Stimulated activated CD4-positive, alpha-beta T cell treated with anti-CD3 and anti-CD28 coated beads, TNF-alpha, amount 100 ng/mL, for 4 hours (primary cell): ENCODE measurements at regions not wholly inside any gene's neighbourhood (a gene's known extent, or its start where the extent isn't known, plus 50 kb on each side); places are given as distances from the start of the nearest gene placed in this dataset.

Source experiments
- DNase-seq, 3 experiments: peaks; one replicate each; pipeline ENCODE4 v3.0.0-alpha.2; 2020; ENCODE audit warnings: low read depth in 3 of 3

- no peak for DNase-seq
Observed at GRCh38 chr18:40452599-40452998, 1502.4 kb upstream of the PIK3C3 start.

- DNase-seq = no peak
Observed at GRCh38 chr18:40450751-40451150, 1504.3 kb upstream of the PIK3C3 start.

GRCh38 chr18:40447820-40448219, 1507.2 kb upstream of the PIK3C3 start:
- DNase-seq = no peak

GRCh38 chr18:40440088-40440487, 1514.9 kb upstream of the PIK3C3 start:
- DNase-seq = no peak

- DNase-seq = no peak
Observed at GRCh38 chr18:40437517-40437916, 1517.5 kb upstream of the PIK3C3 start.

- DNase-seq = no peak
Observed at GRCh38 chr18:40431071-40431985, 1523.7 kb upstream of the PIK3C3 start.

GRCh38 chr18:40423291-40423690, 1531.7 kb upstream of the PIK3C3 start:
- no peak for DNase-seq

- no peak for DNase-seq
Observed at GRCh38 chr18:40420675-40421074, 1534.4 kb upstream of the PIK3C3 start.

- no peak for DNase-seq
Observed at GRCh38 chr18:40417501-40417900, 1537.5 kb upstream of the PIK3C3 start.

- DNase-seq = no peak
Observed at GRCh38 chr18:40415821-40416220, 1539.2 kb upstream of the PIK3C3 start.

- no peak for DNase-seq
Observed at GRCh38 chr18:40415176-40415791, 1539.8 kb upstream of the PIK3C3 start.

- no peak for DNase-seq
Observed at GRCh38 chr18:40414155-40414754, 1540.8 kb upstream of the PIK3C3 start.

- no peak for DNase-seq
Observed at GRCh38 chr18:40413160-40413559, 1541.9 kb upstream of the PIK3C3 start.

- DNase-seq = no peak
Observed at GRCh38 chr18:40412410-40412809, 1542.6 kb upstream of the PIK3C3 start.

- no peak for DNase-seq
Observed at GRCh38 chr18:40407909-40408308, 1547.1 kb upstream of the PIK3C3 start.

- DNase-seq = no peak
Observed at GRCh38 chr18:40404284-40404683, 1550.8 kb upstream of the PIK3C3 start.

GRCh38 chr18:40402052-40402451, 1553.0 kb upstream of the PIK3C3 start:
- DNase-seq = no peak

GRCh38 chr18:40388121-40388520, 1566.9 kb upstream of the PIK3C3 start:
- no peak for DNase-seq

GRCh38 chr18:40387130-40387787, 1567.8 kb upstream of the PIK3C3 start:
- DNase-seq = no peak

- DNase-seq = no peak
Observed at GRCh38 chr18:40382197-40382596, 1572.8 kb upstream of the PIK3C3 start.

- DNase-seq = no peak
Observed at GRCh38 chr18:40380686-40381439, 1574.2 kb upstream of the PIK3C3 start.

GRCh38 chr18:40375837-40376236, 1579.2 kb upstream of the PIK3C3 start:
- no peak for DNase-seq
